GM18507 (cell line): ENCODE measurements at regions not wholly inside any gene's neighbourhood (a gene's known extent, or its start where the extent isn't known, plus 50 kb on each side); places are given as distances from the start of the nearest gene placed in this dataset.

Experiments used
- DNase-seq: peaks from one replicate; pipeline ENCODE4 v3.0.0; 2011; ENCODE audit warnings: low read depth; ENCODE audit not compliant: insufficient read length; ENCODE audit errors: extremely low spot score
- FAIRE-seq: peaks from 2 replicates; lab custom pipeline; 2011; peaks lifted over from hg19 to GRCh38; lab: Jason Lieb, UNC

DNA sequence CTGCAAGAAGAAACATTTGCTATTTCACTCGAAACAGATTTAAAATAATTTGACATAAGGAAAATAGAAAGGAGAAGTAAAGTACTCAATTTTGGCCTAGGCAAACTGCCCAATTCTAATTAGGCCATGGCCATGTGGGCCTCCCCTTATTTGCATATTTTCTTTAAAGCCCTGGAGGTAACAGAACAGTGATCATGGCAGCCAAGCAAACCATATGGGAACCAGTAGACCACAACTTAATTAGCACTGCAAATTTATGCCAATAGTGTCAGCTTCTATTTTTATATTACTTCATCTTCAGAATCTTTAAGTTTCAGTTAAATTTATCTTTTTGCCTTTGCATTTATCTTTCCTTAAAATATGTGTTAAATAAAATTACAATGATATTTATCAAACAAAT lies 63.3 kb upstream of the THSD7A start:
- DNase-seq = no peak
- no peak for FAIRE-seq

DNA sequence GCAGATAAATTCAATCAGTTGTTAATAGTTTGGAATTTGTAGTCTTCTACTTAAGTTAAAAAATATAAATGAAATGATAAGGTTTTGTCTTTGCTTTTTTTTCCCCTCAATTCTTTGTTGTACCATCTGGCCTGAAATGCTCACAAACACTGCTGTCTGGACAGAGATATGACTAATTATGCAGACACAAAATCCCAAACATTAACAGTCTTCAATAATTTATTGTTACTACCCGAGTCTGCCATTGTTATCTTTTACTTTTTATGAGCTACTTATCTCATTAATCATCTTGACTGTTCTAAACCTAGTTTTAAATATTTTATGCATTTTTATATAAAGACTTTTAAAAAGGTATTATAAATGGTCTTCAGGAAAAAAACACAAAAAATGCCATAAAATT lies 64.7 kb upstream of the THSD7A start:
- DNase-seq = no peak
- FAIRE-seq = no peak

- no peak for FAIRE-seq
Observed at GRCh38 chr7:11899247-11899646, 67.2 kb upstream of the THSD7A start.

GRCh38 chr7:11910253-11910652 lies 78.3 kb upstream of the THSD7A start:
- no peak for FAIRE-seq

More at GRCh38 chr7:11899247-11899646, 67.2 kb upstream of the THSD7A start:
- DNase-seq = no peak

DNA sequence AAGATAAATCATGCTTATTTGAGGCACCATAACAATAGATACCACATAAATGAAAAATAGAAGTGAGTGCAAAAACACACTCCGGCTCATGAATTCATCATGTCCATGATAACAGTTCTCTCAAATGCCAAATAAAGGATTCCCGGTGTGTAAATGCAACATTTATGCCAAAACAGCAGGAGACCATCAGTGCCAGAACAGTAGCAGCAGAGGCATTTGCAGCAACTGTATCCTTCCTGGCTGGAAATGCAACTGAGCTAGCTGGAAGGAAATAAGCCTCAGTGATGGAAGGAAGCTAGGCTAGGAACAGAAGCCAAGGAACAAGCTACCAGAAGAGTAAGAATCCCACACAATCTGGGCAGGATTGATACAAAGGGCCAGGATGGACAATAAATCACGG lies 79.9 kb upstream of the THSD7A start:
- DNase-seq = no peak
- FAIRE-seq = no peak

More at GRCh38 chr7:11910253-11910652, 78.3 kb upstream of the THSD7A start:
- DNase-seq = no peak

- no peak for FAIRE-seq
- no peak for DNase-seq
Observed at GRCh38 chr7:11914645-11915044, 82.6 kb upstream of the THSD7A start.

DNA sequence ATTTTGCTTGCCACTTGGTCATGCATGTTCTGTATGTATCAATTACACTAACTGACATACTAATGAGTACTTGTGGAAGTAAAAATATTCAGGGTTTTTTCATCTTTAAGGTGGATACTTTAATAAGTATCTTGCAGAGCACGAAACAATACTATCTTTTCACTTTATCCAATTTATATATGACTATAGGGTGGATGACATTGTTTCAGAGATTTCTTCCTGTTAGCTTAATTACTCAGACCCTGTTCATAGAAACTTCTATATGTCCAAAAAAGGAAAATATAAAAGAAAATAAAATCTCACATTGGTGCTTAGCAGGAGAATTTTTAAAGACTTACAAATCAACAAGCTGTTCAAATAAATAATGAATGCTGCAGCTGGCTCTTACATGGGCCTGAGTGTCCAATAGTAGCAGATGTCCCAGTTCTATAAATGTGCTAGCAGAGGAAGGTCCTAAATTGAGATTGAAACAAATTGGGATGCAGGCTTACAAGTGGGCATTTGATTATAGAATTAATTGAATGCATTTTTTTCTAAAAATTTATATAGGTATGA lies 91.5 kb upstream of the THSD7A start:
- DNase-seq (no peak), FAIRE-seq (no peak)

- no peak for FAIRE-seq
Observed at GRCh38 chr7:11931307-11931706, 99.3 kb upstream of the THSD7A start.

DNA sequence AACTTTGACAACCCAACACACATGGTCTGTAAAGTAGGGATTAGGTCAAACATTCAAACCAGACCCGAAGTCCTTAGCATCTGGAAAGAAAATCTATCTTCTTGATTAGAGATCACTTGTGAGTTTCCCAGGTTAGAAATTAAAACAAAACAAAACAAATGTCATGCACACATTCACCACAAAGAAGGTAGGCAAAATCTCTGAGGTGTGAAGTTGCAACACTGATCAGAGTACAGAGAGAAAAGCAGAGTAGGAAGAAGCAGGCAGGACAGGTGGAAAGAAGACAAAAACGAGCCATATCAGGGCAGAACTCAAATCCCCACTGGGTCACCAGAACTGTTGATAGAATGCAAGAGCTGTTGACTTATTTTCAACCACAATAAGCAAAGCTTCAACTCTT lies 102.8 kb upstream of the THSD7A start:
- no peak for DNase-seq
- FAIRE-seq = no peak

More at GRCh38 chr7:11931307-11931706, 99.3 kb upstream of the THSD7A start:
- no peak for DNase-seq

DNA sequence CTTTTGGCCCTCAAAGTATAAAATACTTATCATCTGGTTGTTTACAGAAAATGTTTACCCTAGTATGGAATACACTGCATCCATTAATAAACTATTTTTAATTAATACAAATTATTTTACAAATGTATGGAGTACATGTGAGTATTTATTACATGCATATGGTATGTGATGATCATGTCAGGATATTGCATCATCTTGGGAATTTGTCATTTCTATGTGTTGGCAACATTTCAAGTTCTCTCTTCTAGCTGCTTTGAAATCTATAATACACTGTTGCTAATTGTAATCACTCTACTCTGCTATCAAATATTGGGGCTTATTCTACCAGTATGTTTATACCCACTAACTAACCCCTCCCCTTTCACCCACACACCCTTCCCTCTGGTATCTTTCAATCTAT lies 103.9 kb upstream of the THSD7A start:
- no peak for FAIRE-seq
- DNase-seq = no peak

DNA sequence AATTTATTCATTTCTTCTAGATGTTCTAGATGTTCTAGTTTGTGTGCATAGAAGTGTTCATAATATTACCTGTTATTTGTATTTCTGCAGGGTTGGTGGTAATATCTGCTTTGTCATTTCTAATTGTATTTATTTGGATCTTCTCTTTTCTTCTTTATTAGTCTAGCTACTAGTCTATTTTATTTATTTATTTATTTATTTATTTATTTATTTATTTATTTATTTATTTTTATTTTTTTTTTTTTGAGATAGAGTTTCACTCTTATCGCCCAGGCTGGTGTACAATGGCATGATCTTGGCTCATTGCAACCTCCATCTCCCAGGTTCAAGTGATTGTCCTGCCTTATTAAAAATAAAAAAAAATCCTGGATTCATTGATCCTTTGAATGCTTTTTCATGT lies 114.8 kb upstream of the THSD7A start:
- DNase-seq (no peak), FAIRE-seq (no peak)

- no peak for DNase-seq
- no peak for FAIRE-seq
Observed at GRCh38 chr7:11950281-11950680, 118.3 kb upstream of the THSD7A start.

DNA sequence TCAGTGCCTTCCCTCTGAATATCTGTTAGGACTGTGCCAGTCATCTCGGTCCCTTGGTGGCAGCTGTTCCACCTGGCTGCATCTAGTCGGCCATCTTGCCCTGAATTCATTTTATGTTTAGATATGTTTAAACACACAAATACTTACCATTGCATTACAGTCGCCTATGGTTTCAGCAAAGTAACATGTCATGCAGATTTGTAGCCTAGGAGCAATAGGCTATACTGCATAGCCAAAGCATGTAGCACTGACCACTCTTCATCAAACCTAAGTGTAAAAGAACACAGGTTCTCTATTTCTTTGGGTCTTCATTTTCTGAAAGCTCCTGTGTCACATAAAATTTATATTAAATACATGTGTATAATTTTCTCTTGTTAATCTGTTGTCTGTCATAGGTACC lies 118.9 kb upstream of the THSD7A start:
- DNase-seq (no peak), FAIRE-seq (no peak)

DNA sequence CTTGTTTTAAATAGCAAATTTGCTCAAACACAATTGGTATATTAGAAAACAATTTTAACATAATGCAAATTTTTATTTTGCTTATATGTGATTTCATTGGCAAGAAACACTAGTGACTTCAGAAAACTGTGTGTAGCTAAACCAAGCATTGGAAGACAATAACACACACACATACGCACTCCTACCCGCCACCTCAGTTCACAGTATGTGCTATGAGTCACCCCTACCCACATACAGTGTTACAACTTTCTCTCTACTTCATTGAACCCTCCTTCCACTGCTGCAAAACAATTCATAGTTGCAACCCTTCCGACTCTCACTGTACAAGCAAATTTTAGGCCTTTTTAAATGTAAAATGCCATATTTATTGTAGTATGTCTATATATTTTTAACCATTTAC lies 119.9 kb upstream of the THSD7A start:
- no peak for FAIRE-seq
- DNase-seq = no peak

GRCh38 chr7:11952972-11953371 lies 121.0 kb upstream of the THSD7A start:
- DNase-seq = no peak
- no peak for FAIRE-seq

GRCh38 chr7:11956991-11957390 lies 125.0 kb upstream of the THSD7A start:
- no peak for DNase-seq
- FAIRE-seq = no peak

- no peak for DNase-seq
- FAIRE-seq = no peak
Observed at GRCh38 chr7:11957956-11958355, 126.0 kb upstream of the THSD7A start.

GRCh38 chr7:11959121-11959520 lies 127.1 kb upstream of the THSD7A start:
- no peak for FAIRE-seq
- DNase-seq = no peak

- FAIRE-seq (no peak), DNase-seq (no peak)
Observed at GRCh38 chr7:11960621-11961020, 128.6 kb upstream of the THSD7A start.

- DNase-seq = no peak
- FAIRE-seq = no peak
Observed at GRCh38 chr7:11969643-11970042, 137.6 kb upstream of the THSD7A start.

DNA sequence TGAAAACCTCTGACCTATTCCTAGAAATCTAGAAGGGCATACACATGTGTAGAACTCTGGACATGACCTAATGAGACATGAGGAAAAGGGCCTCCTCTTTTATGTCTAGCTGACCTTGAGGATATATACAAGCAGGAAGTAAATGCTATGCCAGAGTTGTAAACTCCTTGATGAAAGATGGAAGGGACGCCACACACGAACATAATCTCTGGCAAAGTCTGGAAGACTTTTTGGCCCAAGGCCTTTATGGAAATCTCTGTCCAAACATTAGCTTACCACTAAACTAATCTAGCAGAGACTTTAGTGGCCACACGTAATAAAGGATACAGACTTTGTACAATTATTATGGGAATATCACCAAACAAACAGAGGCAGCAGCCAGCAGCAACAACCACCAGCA lies 138.1 kb upstream of the THSD7A start:
- DNase-seq (no peak), FAIRE-seq (no peak)

- no peak for FAIRE-seq
- DNase-seq = no peak
Observed at GRCh38 chr7:11985376-11985775, 153.4 kb upstream of the THSD7A start.
